GM19395 (cell line): ENCODE measurements at regions not wholly inside any gene's neighbourhood (a gene's known extent, or its start where the extent isn't known, plus 50 kb on each side); places are given as distances from the start of the nearest gene placed in this dataset.
"Not testable (repeated sequence)": the region's sequence is repeated elsewhere in the genome, so short reads cannot be mapped to it uniquely, and the experiment has no call there.

Experiments used
- ATAC-seq: cut with Tn5 transposase; IDR thresholded peaks from one replicate; pipeline ENCODE4 v1.9.1; 2021; ENCODE audit warnings: mild to moderate bottlenecking, moderate library complexity; ENCODE audit not compliant: unreplicated experiment

GRCh38 chr3:109784852-109785631 lies 447.7 kb upstream of the DPPA4 start:
- ATAC-seq = no peak

DNA sequence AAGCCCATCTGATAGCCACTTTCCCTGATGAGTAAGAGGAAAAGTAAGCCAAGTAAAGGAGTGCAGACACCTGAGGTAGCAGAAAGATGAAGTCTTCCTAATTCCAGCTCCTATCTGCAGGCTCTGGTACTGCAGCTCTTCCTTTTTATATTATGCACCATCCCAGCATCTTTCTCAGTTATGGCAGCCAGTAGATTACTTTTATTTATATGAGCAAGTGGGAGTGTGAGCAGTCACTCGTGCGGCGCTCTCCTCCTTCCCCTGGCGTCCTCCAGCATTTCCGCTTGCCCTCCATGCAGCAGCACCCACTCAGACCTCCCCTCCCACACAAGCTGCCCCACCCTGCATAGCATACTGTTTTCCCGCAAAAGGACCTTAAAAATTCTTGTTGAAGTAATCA lies 465.9 kb upstream of the DPPA4 start:
- ATAC-seq = no peak

- no peak for ATAC-seq
Observed at GRCh38 chr3:109804697-109805096, 467.4 kb upstream of the DPPA4 start.

DNA sequence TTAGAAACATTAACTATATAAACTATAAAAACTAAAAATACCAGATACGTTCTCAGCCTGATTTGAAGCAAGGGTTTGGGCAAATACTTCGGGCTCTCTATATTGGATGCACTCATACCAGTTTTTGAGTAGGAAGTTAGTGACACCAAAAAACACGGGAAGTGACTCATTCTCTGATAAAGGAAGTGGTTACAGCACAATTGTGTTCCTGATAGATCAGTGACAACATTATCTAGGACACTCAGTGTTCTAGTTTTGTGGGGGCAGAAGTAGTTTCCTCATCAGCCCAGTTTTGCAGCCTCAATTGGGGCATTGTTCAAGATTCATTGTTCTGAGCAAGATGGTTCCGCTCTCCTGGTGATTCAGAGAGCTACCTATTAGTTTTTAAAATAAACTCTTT lies 469.6 kb upstream of the DPPA4 start:
- peak; percentile 79 for ATAC-seq

DNA sequence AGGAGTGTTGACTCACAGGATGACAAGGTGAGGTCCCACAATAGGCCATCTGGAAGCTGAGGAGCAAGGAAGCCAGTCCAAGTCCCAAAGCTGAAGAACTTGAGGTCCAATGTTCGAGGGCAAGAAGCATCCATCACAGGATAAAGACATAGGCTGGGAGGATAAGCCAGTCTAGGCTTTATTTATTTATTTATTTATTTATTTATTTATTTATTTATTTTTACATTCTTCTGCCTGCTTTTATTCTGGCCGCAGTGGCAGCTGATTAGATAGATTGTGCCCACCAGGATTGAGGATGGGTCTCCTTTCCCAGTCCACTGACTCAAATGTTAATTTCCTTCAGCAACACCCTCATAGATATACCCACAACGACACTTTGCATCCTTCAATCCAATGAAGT lies 472.2 kb upstream of the DPPA4 start:
- ATAC-seq = no peak

- ATAC-seq = no peak
Observed at GRCh38 chr3:109818081-109818480, 480.7 kb upstream of the DPPA4 start.

GRCh38 chr3:109819734-109820133 lies 482.4 kb upstream of the DPPA4 start:
- no peak for ATAC-seq

GRCh38 chr3:109825971-109826810 lies 488.8 kb upstream of the DPPA4 start:
- ATAC-seq = no peak

GRCh38 chr3:109831403-109831802 lies 494.1 kb upstream of the DPPA4 start:
- ATAC-seq = no peak

GRCh38 chr3:109835958-109836357 lies 498.6 kb upstream of the DPPA4 start:
- no peak for ATAC-seq

GRCh38 chr3:109851854-109852253 lies 514.5 kb upstream of the DPPA4 start:
- no peak for ATAC-seq

- ATAC-seq = no peak
Observed at GRCh38 chr3:109852283-109852682, 514.9 kb upstream of the DPPA4 start.

GRCh38 chr3:109853077-109853731 lies 515.9 kb upstream of the DPPA4 start:
- no peak for ATAC-seq

GRCh38 chr3:109863701-109864100 lies 526.4 kb upstream of the DPPA4 start:
- no peak for ATAC-seq

- ATAC-seq = no peak
Observed at GRCh38 chr3:109864452-109864851, 527.1 kb upstream of the DPPA4 start.

DNA sequence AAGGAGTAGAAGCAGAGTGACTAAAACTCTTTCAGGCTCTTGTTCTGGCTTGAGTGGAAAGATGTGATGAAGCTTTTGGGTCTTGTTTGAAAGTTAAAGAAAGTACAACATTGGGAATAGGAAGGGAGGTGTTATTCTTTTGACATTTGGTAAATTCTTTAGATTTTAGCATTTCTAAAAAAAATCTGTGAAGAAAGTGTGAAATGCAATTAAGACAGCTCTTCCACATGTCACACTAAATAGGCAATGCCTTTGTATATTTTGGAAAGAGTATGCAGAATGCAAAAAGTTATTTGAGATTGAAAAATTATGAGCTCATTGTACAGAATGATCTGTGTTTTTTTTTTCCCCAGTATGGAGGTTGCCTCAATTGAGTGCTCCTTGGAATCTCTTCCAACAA lies 532.2 kb upstream of the DPPA4 start:
- no peak for ATAC-seq

DNA sequence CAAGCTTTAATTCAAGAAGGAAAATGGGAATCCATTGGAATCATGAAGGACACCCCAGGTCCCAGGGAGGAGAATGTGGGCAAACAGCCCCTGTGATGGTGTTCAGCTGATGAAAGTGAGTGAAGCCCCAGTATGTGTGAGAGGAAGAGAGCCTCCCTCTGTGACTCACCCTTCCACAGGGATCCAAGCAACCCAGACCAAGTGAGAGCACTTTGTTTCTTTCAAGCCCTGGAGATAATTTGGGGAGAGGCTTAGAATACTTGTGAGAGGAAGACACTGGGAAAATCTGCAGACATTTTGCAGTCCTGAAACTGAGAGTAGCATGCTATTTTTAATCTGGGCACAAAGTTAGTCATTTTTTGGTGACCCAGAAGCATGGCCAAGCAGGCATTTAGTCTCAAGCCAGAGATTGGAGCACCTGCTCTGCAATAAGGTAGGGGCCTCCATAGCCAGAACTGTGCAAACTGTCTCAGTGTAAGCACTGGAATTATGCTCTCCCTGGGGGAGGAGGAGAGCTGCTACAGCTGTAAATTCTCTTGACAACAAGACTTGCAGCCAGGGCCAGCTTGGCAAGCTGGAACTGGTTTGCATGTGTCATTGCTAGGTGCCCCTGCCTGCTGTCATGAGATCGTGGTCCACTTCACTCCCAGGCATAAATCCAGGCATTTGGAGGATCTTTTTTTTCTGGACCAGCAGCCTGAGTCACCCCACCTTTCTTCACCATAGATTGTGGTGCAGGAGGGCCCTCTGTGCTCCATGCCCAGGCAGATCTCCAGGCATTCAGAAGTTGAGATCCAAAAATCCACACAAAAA lies 537.8 kb upstream of the DPPA4 start:
- ATAC-seq = no peak

DNA sequence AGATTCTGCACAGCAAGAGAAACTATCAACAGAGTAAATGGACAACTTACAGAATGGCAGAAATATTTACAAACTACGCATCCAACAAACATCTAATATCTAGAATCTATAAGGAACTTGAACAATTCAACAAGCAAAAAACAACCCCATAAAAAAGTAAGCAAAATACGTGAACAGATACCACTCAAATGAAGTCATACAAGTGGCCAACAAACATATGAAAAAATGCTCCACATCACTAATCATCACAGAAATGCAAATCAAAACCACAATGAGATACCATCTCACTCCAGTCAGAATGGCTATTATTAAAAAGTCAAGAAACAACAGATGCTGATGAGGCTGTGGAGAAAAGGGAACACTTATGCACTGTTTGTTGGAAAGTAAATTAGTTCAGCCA lies 540.3 kb upstream of the DPPA4 start:
- not testable (repeated sequence) for ATAC-seq

DNA sequence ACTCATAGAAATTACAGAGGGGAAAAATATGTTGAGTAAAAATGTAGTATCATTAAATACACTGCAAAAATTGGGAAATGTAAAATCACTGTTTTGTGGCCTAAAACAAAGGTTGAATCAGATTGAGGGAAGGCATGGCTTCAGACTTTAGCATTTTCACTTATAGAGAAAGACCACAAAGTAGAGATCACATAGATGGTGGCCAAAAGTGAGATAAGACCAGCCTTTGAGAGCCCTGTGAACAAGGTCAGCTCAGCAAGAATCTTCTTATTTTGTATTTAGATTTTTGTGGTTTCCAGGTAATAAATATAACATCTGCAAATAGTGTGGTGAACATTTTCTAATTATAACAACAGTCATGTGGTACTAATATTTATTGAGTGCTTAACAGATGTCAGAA lies 544.8 kb upstream of the DPPA4 start:
- no peak for ATAC-seq

DNA sequence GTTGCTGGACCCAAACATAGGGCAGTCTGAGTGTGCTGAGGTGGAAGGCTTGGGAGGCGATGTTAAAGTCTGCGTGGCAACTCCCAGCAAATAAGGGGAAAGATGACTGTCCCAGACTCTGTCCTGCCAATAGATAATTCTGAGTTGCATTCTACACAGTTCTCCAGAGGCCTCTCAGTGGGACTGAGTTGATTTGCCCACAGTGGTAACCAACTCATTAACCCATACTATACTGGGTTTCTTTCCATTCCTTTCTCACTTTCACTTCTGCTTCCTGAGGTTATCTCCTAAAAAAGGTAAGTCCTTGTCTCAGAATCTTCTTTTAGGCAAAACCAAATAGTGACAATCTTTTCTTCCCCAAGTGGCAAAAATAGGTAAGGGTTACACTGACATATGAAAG lies 549.9 kb upstream of the DPPA4 start:
- ATAC-seq = no peak

- ATAC-seq = no peak
Observed at GRCh38 chr3:109888026-109888425, 550.7 kb upstream of the DPPA4 start.
